Astrocyte of the spinal cord (primary cell): ENCODE measurements at regions not wholly inside any gene's neighbourhood (a gene's known extent, or its start where the extent isn't known, plus 50 kb on each side); places are given as distances from the start of the nearest gene placed in this dataset.

ENCODE experiments used
- DNase-seq: peaks from one replicate; pipeline ENCODE4 v3.0.0; 2011; ENCODE audit warnings: low read depth, low spot score
- H3K4me3 ChIP-seq: 2 replicates; pipeline ENCODE4 v1.5.1; 2011; ENCODE audit warnings: low read depth, mild to moderate bottlenecking, low read length, moderate library complexity
- CTCF ChIP-seq: IDR thresholded peaks from 2 replicates; pipeline ENCODE4 v1.5.1; 2012; ENCODE audit warnings: low read depth, mild to moderate bottlenecking, low read length, inconsistent platforms
- in situ Hi-C: cut with HindIII; loops from 2 replicates; pipeline ENCODE4 v1.10.0; 2017; ENCODE audit warnings: low sequenced_read_pairs

GRCh38 chr17:11002417-11002816, 164.5 kb upstream of the PIRT start:
- no peak for TF ChIP-seq CTCF
- in situ Hi-C loops: no loop called here
- H3K4me3 ChIP-seq: no peak overlapping the region
- DNase-seq: no peak

- DNase-seq: no peak
- in situ Hi-C loops: no loop called here
Measured at GRCh38 chr17:11001651-11002050, 163.8 kb upstream of the PIRT start.

GRCh38 chr17:10999484-10999883, 161.6 kb upstream of the PIRT start:
- in situ Hi-C loops: no loop called here
- TF ChIP-seq CTCF: no peak
- no peak overlapping the region for H3K4me3 ChIP-seq
- DNase-seq: no peak

More at GRCh38 chr17:11001651-11002050, 163.8 kb upstream of the PIRT start:
- no peak overlapping the region for H3K4me3 ChIP-seq
- no peak for TF ChIP-seq CTCF

DNA sequence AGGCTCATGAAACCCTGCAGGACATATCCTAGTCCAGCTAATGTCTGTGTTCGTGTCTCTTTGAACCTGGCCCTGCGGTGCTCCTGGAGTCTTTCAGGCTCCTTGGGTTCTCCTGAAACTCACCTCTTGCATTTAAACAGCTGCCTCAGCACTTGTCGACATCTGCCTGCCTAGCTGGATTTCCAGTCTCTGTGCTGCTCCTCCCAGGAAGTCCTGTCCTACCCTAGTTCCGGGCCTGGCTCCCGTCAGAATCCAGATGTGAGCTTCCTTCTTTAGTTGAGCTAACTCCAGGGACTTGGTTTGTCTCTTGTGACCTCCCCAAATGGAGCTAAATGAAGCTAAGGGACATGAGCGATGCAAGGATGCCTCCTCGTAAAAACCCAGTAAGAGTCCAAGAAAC, 155.2 kb upstream of the PIRT start:
- H3K4me3 ChIP-seq: no peak overlapping the region
- in situ Hi-C loops: no loop called here
- TF ChIP-seq CTCF: no peak
- no peak for DNase-seq

GRCh38 chr17:10992106-10992880, 154.4 kb upstream of the PIRT start:
- in situ Hi-C loops: no loop called here
- DNase-seq: no peak
- no peak overlapping the region for H3K4me3 ChIP-seq
- no peak for TF ChIP-seq CTCF

DNA sequence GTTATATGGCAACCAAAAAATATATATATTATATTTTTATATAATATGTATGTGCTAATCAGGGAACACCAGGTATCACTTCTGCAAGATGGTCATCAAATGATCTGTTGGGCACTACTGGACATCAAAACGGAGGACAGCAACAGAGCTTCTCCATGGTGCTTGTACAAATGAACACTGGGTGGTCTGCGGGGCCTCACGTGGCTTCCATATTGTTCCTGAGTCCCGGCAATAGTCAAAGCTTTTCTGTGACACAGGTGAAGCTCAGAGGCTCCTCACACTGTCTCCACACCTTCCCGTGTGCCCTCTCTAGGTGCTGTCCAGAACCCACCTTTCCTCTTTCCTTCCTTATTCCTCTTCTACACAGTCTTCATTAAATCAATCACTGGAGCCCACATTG, 149.9 kb upstream of the PIRT start:
- no peak for TF ChIP-seq CTCF
- no peak for DNase-seq
- in situ Hi-C loops: no loop called here

More for the DNA sequence above, 149.9 kb upstream of the PIRT start:
- H3K4me3 ChIP-seq: no peak overlapping the region
